B cell (primary cell): ENCODE measurements at regions not wholly inside any gene's neighbourhood (a gene's known extent, or its start where the extent isn't known, plus 50 kb on each side); places are given as distances from the start of the nearest gene placed in this dataset.

Source experiments
- EZH2 ChIP-seq: IDR thresholded peaks from 2 replicates; pipeline ENCODE4 v1.6.1; 2012; ENCODE audit warnings: borderline replicate concordance, low read depth, mild to moderate bottlenecking, moderate library complexity, low read length; ENCODE audit not compliant: insufficient read depth, poor library complexity, severe bottlenecking
- TF ChIP-seq, protein P1 (sequence below): fragments of 200-600 bp; IDR thresholded peaks from one replicate; pipeline ENCODE4 v1.8.0; 2022; ENCODE audit warnings: antibody characterized with exemption, mild to moderate bottlenecking

DNA sequence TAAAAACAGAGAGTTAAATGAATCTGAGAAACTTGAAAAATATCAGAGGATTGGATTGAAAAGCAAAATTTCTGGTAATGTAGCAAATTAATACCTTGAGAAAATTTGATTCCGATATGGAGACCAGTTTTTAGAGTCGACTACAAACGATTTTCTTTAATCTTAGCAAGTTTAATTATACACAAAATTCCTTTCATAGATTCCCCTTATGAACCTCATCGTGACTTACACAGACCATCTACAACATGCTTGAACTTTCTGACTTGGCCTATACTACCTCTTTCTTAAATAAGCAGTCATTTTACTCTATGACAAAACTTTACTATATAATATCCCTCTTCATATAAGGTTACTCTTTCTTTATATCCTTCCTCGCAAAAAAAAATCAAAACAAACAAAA is 769.6 kb upstream of the CRIM1 start:
- TF ChIP-seq, protein P1, sequence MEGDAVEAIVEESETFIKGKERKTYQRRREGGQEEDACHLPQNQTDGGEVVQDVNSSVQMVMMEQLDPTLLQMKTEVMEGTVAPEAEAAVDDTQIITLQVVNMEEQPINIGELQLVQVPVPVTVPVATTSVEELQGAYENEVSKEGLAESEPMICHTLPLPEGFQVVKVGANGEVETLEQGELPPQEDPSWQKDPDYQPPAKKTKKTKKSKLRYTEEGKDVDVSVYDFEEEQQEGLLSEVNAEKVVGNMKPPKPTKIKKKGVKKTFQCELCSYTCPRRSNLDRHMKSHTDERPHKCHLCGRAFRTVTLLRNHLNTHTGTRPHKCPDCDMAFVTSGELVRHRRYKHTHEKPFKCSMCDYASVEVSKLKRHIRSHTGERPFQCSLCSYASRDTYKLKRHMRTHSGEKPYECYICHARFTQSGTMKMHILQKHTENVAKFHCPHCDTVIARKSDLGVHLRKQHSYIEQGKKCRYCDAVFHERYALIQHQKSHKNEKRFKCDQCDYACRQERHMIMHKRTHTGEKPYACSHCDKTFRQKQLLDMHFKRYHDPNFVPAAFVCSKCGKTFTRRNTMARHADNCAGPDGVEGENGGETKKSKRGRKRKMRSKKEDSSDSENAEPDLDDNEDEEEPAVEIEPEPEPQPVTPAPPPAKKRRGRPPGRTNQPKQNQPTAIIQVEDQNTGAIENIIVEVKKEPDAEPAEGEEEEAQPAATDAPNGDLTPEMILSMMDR = no peak
- no peak for TF ChIP-seq EZH2
